ENCODE measurements at regions not wholly inside any gene's neighbourhood (a gene's known extent, or its start where the extent isn't known, plus 50 kb on each side); places are given as distances from the start of the nearest gene placed in this dataset.
A peak's percentile ranks its signal among the peaks of the same experiment; 100 is the strongest.

DNA sequence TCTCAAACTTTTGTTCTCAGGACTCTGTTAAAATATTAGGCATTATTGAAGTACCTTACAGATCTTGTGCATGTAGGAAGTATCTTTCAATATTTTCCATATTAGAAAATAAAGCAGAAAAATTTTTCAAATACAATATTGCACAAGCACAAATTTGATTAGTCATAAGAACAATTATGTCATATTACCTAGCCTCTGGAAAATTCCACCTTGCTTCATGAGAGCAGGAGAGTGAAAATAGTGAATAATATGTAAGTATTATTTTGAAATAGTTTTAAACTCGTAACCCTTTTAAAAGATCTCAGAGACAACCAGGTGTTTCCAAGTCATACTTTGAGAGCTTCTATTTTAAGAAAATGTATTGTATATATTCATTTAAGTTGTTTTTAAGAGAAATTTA is 1672.9 kb upstream of the ACO1 start:
- H3K27ac ChIP-seq (ENCODE audit: low read length, poor library complexity, severe bottlenecking) = no peak overlapping the region
- H3K27me3 ChIP-seq (ENCODE audit: control insufficient read depth in 1 of 2, insufficient read depth in 1 of 2, low read length in 2 of 2) = no peaks in the 10 kb centered on the region
- no peak overlapping the region for H2AFZ ChIP-seq (ENCODE audit: low read depth, low read length)
- no peak overlapping the region for H3K23ac ChIP-seq (ENCODE audit: low read length in 2 of 2)
- H3K9ac ChIP-seq (ENCODE audit: low read length) = no peak overlapping the region
- no peak overlapping the region for H2BK5ac ChIP-seq (ENCODE audit: low read depth, low read length, poor library complexity, severe bottlenecking)
- no peaks in the 10 kb centered on the region for H3K4me1 ChIP-seq (ENCODE audit: control insufficient read depth, insufficient read depth, low read depth, low read length)
- no peak overlapping the region for H2BK12ac ChIP-seq (ENCODE audit: low read length in 2 of 2)
- no peak overlapping the region for H4K8ac ChIP-seq (ENCODE audit: low read length)
- H3K18ac ChIP-seq (ENCODE audit: low read depth in 1 of 2, low read length in 2 of 2) = no peak overlapping the region
- DNase-seq = no peak
- no peak overlapping the region for H2BK120ac ChIP-seq (ENCODE audit: low read depth, low read length)
- H3K14ac ChIP-seq (ENCODE audit: low read length in 2 of 2) = no peak overlapping the region
- no peaks in the 10 kb centered on the region for H3K79me1 ChIP-seq (replicated peaks; ENCODE audit: low read length, poor library complexity, severe bottlenecking)
- no peak overlapping the region for H2BK15ac ChIP-seq (ENCODE audit: low read depth, poor library complexity, severe bottlenecking)
- no peak overlapping the region for H3K4me3 ChIP-seq (ENCODE audit: insufficient read depth in 1 of 2, low read depth in 1 of 2, low read length in 2 of 2)
- H4K91ac ChIP-seq (ENCODE audit: low read length) = no peak overlapping the region
- no peak overlapping the region for H3K4me2 ChIP-seq (ENCODE audit: low read length, poor library complexity, severe bottlenecking)
- H3K9me3 ChIP-seq (ENCODE audit: control insufficient read depth, low read length) = no peaks in the 10 kb centered on the region
- 100% methylated on average over 1 of the region's 1 CpG for WGBS
- H3K36me3 ChIP-seq (ENCODE audit: control insufficient read depth in 1 of 2, insufficient read depth in 2 of 2, low read depth in 1 of 2, low read length in 2 of 2) = no peaks in the 10 kb centered on the region
- H2AK5ac ChIP-seq (ENCODE audit: low read length, severe bottlenecking) = no peak overlapping the region
- H3K4ac ChIP-seq (ENCODE audit: low read depth in 1 of 2, low read length in 2 of 2) = no peak overlapping the region

DNA sequence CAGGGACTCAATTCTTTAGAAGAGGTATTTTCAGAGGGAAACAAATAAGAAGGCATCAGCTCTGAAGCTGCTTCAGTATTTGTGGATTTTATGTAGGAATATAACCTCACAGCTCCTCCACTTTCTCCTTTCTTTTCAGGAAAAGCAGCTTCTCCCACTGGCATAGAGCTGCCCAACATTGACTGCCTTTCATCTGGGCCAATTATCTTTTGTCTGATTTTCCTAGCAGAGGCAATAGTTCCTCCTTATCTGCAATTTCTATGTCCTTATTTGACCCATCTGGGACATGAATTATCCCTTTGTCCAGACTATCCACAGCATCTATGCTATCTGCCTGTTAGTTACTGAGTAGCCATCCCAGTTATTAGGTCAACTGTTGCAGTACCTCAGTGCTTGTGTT is 1671.2 kb upstream of the ACO1 start:
- Histone ChIP-seq H4K8ac (ENCODE audit: low read length) (no peak overlapping the region), H2BK120ac (ENCODE audit: low read depth, low read length) (no peak overlapping the region), H3K79me1 (replicated peaks; ENCODE audit: low read length, poor library complexity, severe bottlenecking) (no peaks in the 10 kb centered on the region), H3K27ac (ENCODE audit: low read length, poor library complexity, severe bottlenecking) (no peak overlapping the region), H3K18ac (ENCODE audit: low read depth in 1 of 2, low read length in 2 of 2) (no peak overlapping the region), H3K9me3 (ENCODE audit: control insufficient read depth, low read length) (no peaks in the 10 kb centered on the region), H3K27me3 (ENCODE audit: control insufficient read depth in 1 of 2, insufficient read depth in 1 of 2, low read length in 2 of 2) (no peaks in the 10 kb centered on the region), H4K91ac (ENCODE audit: low read length) (no peak overlapping the region), H3K4me3 (ENCODE audit: insufficient read depth in 1 of 2, low read depth in 1 of 2, low read length in 2 of 2) (no peak overlapping the region), H3K4me1 (ENCODE audit: control insufficient read depth, insufficient read depth, low read depth, low read length) (no peaks in the 10 kb centered on the region), H2AFZ (ENCODE audit: low read depth, low read length) (no peak overlapping the region), H2BK15ac (ENCODE audit: low read depth, poor library complexity, severe bottlenecking) (no peak overlapping the region), H2BK12ac (ENCODE audit: low read length in 2 of 2) (no peak overlapping the region), H3K9ac (ENCODE audit: low read length) (no peak overlapping the region), H2BK5ac (ENCODE audit: low read depth, low read length, poor library complexity, severe bottlenecking) (no peak overlapping the region), H3K23ac (ENCODE audit: low read length in 2 of 2) (no peak overlapping the region), H2AK5ac (ENCODE audit: low read length, severe bottlenecking) (no peak overlapping the region), H3K4ac (ENCODE audit: low read depth in 1 of 2, low read length in 2 of 2) (no peak overlapping the region), H3K4me2 (ENCODE audit: low read length, poor library complexity, severe bottlenecking) (no peak overlapping the region), H3K14ac (ENCODE audit: low read length in 2 of 2) (no peak overlapping the region), H3K36me3 (ENCODE audit: control insufficient read depth in 1 of 2, insufficient read depth in 2 of 2, low read depth in 1 of 2, low read length in 2 of 2) (no peaks in the 10 kb centered on the region)
- no peak for DNase-seq

DNA sequence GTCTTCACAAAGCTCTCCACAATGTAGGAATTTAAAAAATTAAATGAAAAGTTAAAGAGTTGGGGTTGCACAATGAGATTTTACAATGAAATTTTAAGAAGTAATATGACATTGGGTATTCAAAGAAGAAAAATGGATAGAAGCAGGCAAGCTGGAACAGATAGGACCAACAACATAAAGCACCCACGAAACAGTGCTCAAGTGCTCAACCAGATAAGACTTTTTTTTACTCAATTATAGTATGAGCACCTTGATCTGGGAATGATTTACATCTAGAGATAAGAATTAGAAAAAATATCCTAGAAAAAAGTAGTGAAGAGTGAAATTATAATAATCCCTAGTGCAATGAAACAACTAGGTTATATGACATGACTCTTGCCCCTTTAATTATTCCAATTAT is 1670.1 kb upstream of the ACO1 start:
- H3K27ac ChIP-seq (ENCODE audit: low read length, poor library complexity, severe bottlenecking) = no peak overlapping the region
- H3K23ac ChIP-seq (ENCODE audit: low read length in 2 of 2) = no peak overlapping the region
- H3K14ac ChIP-seq (ENCODE audit: low read length in 2 of 2) = no peak overlapping the region
- no peak overlapping the region for H3K4me3 ChIP-seq (ENCODE audit: insufficient read depth in 1 of 2, low read depth in 1 of 2, low read length in 2 of 2)
- H3K4me1 ChIP-seq (ENCODE audit: control insufficient read depth, insufficient read depth, low read depth, low read length) = no peaks in the 10 kb centered on the region
- H4K8ac ChIP-seq (ENCODE audit: low read length) = no peak overlapping the region
- DNase-seq = no peak
- no peaks in the 10 kb centered on the region for H3K79me1 ChIP-seq (replicated peaks; ENCODE audit: low read length, poor library complexity, severe bottlenecking)
- H2AFZ ChIP-seq (ENCODE audit: low read depth, low read length) = no peak overlapping the region
- WGBS = no CpG with 5 or more reads among the region's 1 CpG
- H2AK5ac ChIP-seq (ENCODE audit: low read length, severe bottlenecking) = no peak overlapping the region
- H2BK12ac ChIP-seq (ENCODE audit: low read length in 2 of 2) = no peak overlapping the region
- no peaks in the 10 kb centered on the region for H3K36me3 ChIP-seq (ENCODE audit: control insufficient read depth in 1 of 2, insufficient read depth in 2 of 2, low read depth in 1 of 2, low read length in 2 of 2)
- H2BK5ac ChIP-seq (ENCODE audit: low read depth, low read length, poor library complexity, severe bottlenecking) = no peak overlapping the region
- no peak overlapping the region for H4K91ac ChIP-seq (ENCODE audit: low read length)
- H2BK120ac ChIP-seq (ENCODE audit: low read depth, low read length) = no peak overlapping the region
- H3K18ac ChIP-seq (ENCODE audit: low read depth in 1 of 2, low read length in 2 of 2) = no peak overlapping the region
- no peaks in the 10 kb centered on the region for H3K27me3 ChIP-seq (ENCODE audit: control insufficient read depth in 1 of 2, insufficient read depth in 1 of 2, low read length in 2 of 2)
- H3K9me3 ChIP-seq (ENCODE audit: control insufficient read depth, low read length) = no peaks in the 10 kb centered on the region
- no peak overlapping the region for H3K9ac ChIP-seq (ENCODE audit: low read length)
- no peak overlapping the region for H2BK15ac ChIP-seq (ENCODE audit: low read depth, poor library complexity, severe bottlenecking)
- H3K4ac ChIP-seq (ENCODE audit: low read depth in 1 of 2, low read length in 2 of 2) = no peak overlapping the region
- H3K4me2 ChIP-seq (ENCODE audit: low read length, poor library complexity, severe bottlenecking) = no peak overlapping the region

DNA sequence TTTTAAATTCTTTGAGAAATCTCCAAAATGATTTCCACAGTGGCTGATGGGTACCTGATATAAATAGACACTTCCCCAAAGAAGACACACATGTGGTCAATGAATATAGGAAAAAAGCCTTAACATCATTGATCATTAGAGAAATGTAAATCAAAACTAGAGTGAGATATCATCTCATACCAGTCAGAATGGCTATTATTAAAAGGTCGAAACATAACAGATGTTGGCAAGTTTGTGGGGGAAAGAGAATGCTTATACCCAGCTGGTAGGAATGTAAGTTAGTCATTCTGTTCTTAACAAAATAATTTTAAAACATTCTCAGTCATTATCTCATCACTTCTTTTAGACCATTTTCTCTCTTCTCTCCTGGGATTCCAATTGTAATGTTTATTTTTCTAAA is 1666.0 kb upstream of the ACO1 start:
- Histone ChIP-seq H2AK5ac (ENCODE audit: low read length, severe bottlenecking) (no peak overlapping the region), H3K27me3 (ENCODE audit: control insufficient read depth in 1 of 2, insufficient read depth in 1 of 2, low read length in 2 of 2) (no peaks in the 10 kb centered on the region), H2BK12ac (ENCODE audit: low read length in 2 of 2) (no peak overlapping the region), H3K4me2 (ENCODE audit: low read length, poor library complexity, severe bottlenecking) (no peak overlapping the region), H3K14ac (ENCODE audit: low read length in 2 of 2) (no peak overlapping the region), H3K4me1 (ENCODE audit: control insufficient read depth, insufficient read depth, low read depth, low read length) (peaks cover 4% of the 10 kb centered on the region), H2AFZ (ENCODE audit: low read depth, low read length) (no peak overlapping the region), H2BK5ac (ENCODE audit: low read depth, low read length, poor library complexity, severe bottlenecking) (no peak overlapping the region), H3K36me3 (ENCODE audit: control insufficient read depth in 1 of 2, insufficient read depth in 2 of 2, low read depth in 1 of 2, low read length in 2 of 2) (no peaks in the 10 kb centered on the region), H3K9ac (ENCODE audit: low read length) (no peak overlapping the region), H3K23ac (ENCODE audit: low read length in 2 of 2) (no peak overlapping the region), H3K4me3 (ENCODE audit: insufficient read depth in 1 of 2, low read depth in 1 of 2, low read length in 2 of 2) (no peak overlapping the region), H3K9me3 (ENCODE audit: control insufficient read depth, low read length) (no peaks in the 10 kb centered on the region), H4K91ac (ENCODE audit: low read length) (no peak overlapping the region), H3K4ac (ENCODE audit: low read depth in 1 of 2, low read length in 2 of 2) (no peak overlapping the region), H3K27ac (ENCODE audit: low read length, poor library complexity, severe bottlenecking) (peak overlapping the region; percentile 57), H3K18ac (ENCODE audit: low read depth in 1 of 2, low read length in 2 of 2) (no peak overlapping the region), H4K8ac (ENCODE audit: low read length) (no peak overlapping the region), H3K79me1 (replicated peaks; ENCODE audit: low read length, poor library complexity, severe bottlenecking) (no peaks in the 10 kb centered on the region), H2BK120ac (ENCODE audit: low read depth, low read length) (no peak overlapping the region), H2BK15ac (ENCODE audit: low read depth, poor library complexity, severe bottlenecking) (no peak overlapping the region)
- no peak for DNase-seq
- no CpG with 5 or more reads among the region's 1 CpG for WGBS
